ENCODE measurements at regions not wholly inside any gene's neighbourhood (a gene's known extent, or its start where the extent isn't known, plus 50 kb on each side); places are given as distances from the start of the nearest gene placed in this dataset.

GRCh38 chr10:36351159-36351558 is 709.1 kb upstream of the FZD8 start:
- no peaks in the 10 kb centered on the region for H3K9me3 ChIP-seq (ENCODE audit: insufficient read depth, low read depth)
- H4K20me1 ChIP-seq (ENCODE audit: insufficient read depth), result no peaks in the 10 kb centered on the region
- POLR2A ChIA-PET (ENCODE audit: unreplicated experiment), result no interaction called here
- H3K27ac ChIP-seq, result no peak overlapping the region
- H3K79me2 ChIP-seq (ENCODE audit: low read depth), result no peaks in the 10 kb centered on the region
- peaks cover 9% of the 10 kb centered on the region for H3K27me3 ChIP-seq (ENCODE audit: insufficient read depth, low read depth)
- H3K4me2 ChIP-seq, result no peak overlapping the region
- H3K36me3 ChIP-seq (ENCODE audit: low read depth), result no peaks in the 10 kb centered on the region
- H3K9me2 ChIP-seq (ENCODE audit: insufficient read depth), result no peaks in the 10 kb centered on the region
- CTCF ChIA-PET, result no interaction called here
- intact Hi-C loops (cut with micrococcal nuclease; ENCODE audit: unreplicated experiment), result no loop called here
- H3F3A ChIP-seq (ENCODE audit: insufficient read depth, low read depth), result no peaks in the 10 kb centered on the region
- H3K4me3 ChIP-seq, result no peak overlapping the region
- H3K4me1 ChIP-seq (replicated peaks; ENCODE audit: insufficient read depth), result no peaks in the 10 kb centered on the region
- no peak for DNase-seq
- TF ChIP-seq EZH2 (IDR thresholded peaks at IDR 0.05; ENCODE audit: low read depth) (no peak), CTCF (conservative IDR thresholded peaks at IDR 0.05) (no peak)
- no peak overlapping the region for H2AFZ ChIP-seq
- BruUV-seq (replicated peaks), result no TSS peak

GRCh38 chr10:36349445-36350078 is 707.5 kb upstream of the FZD8 start:
- BruUV-seq (replicated peaks), result no TSS peak
- ChIA-PET CTCF (interaction anchor here (0.6 kb wide), 1 partner anchor 1109 kb away, joined by 4 read pairs; no protein-coding TSS in a partner anchor), POLR2A (ENCODE audit: unreplicated experiment) (interaction anchor here (0.5 kb wide), 1 partner anchor 1830 kb away, joined by 5 read pairs; no protein-coding TSS in a partner anchor)
- H3K36me3 ChIP-seq (ENCODE audit: low read depth), result no peaks in the 10 kb centered on the region
- intact Hi-C loops (cut with micrococcal nuclease; ENCODE audit: unreplicated experiment), result no loop called here
- H3K27ac ChIP-seq, result no peak overlapping the region
- H3K9me3 ChIP-seq (ENCODE audit: insufficient read depth, low read depth), result no peaks in the 10 kb centered on the region
- H4K20me1 ChIP-seq (ENCODE audit: insufficient read depth), result no peaks in the 10 kb centered on the region
- TF ChIP-seq EZH2 (IDR thresholded peaks at IDR 0.05; ENCODE audit: low read depth) (no peak), CTCF (conservative IDR thresholded peaks at IDR 0.05) (no peak)
- H3K79me2 ChIP-seq (ENCODE audit: low read depth), result no peaks in the 10 kb centered on the region
- peaks cover 9% of the 10 kb centered on the region for H3K27me3 ChIP-seq (ENCODE audit: insufficient read depth, low read depth)
- H3K4me2 ChIP-seq, result no peak overlapping the region
- H3K4me1 ChIP-seq (replicated peaks; ENCODE audit: insufficient read depth), result no peaks in the 10 kb centered on the region
- H3F3A ChIP-seq (ENCODE audit: insufficient read depth, low read depth), result no peaks in the 10 kb centered on the region
- no peaks in the 10 kb centered on the region for H3K9me2 ChIP-seq (ENCODE audit: insufficient read depth)
- no peak overlapping the region for H3K4me3 ChIP-seq
- H2AFZ ChIP-seq, result no peak overlapping the region
- DNase-seq, result no peak

- Histone ChIP-seq H3K36me3 (ENCODE audit: low read depth) (no peaks in the 10 kb centered on the region), H3K9me3 (ENCODE audit: insufficient read depth, low read depth) (no peaks in the 10 kb centered on the region), H3K4me1 (replicated peaks; ENCODE audit: insufficient read depth) (no peaks in the 10 kb centered on the region), H3K4me3 (no peak overlapping the region), H3K9me2 (ENCODE audit: insufficient read depth) (no peaks in the 10 kb centered on the region), H3K4me2 (no peak overlapping the region), H3K27me3 (ENCODE audit: insufficient read depth, low read depth) (peaks cover 9% of the 10 kb centered on the region), H3F3A (ENCODE audit: insufficient read depth, low read depth) (no peaks in the 10 kb centered on the region), H4K20me1 (ENCODE audit: insufficient read depth) (no peaks in the 10 kb centered on the region), H2AFZ (no peak overlapping the region), H3K79me2 (ENCODE audit: low read depth) (no peaks in the 10 kb centered on the region), H3K27ac (no peak overlapping the region)
- BruUV-seq (replicated peaks), result no TSS peak
- POLR2A ChIA-PET (ENCODE audit: unreplicated experiment), result no interaction called here
- intact Hi-C loops (cut with micrococcal nuclease; ENCODE audit: unreplicated experiment), result no loop called here
- TF ChIP-seq EZH2 (IDR thresholded peaks at IDR 0.05; ENCODE audit: low read depth), result no peak
- TF ChIP-seq CTCF (conservative IDR thresholded peaks at IDR 0.05), result no peak
- DNase-seq, result no peak
- CTCF ChIA-PET, result no interaction called here
Measured at GRCh38 chr10:36345807-36346206, 703.7 kb upstream of the FZD8 start.
